Cerebellar cortex (tissue), 1 donor: ENCODE measurements at regions not wholly inside any gene's neighbourhood (a gene's known extent, or its start where the extent isn't known, plus 50 kb on each side); places are given as distances from the start of the nearest gene placed in this dataset.
"Not testable (repeated sequence)": the region's sequence is repeated elsewhere in the genome, so short reads cannot be mapped to it uniquely, and the experiment has no call there.

ENCODE experiments used
- DNase-seq: peaks from one replicate; pipeline ENCODE4 v3.0.0-alpha.2; 2015; ENCODE audit warnings: low spot score

GRCh38 chr6:66623050-66623449 lies 916.0 kb upstream of the EYS start:
- DNase-seq = no peak

GRCh38 chr6:66605971-66606370 lies 898.9 kb upstream of the EYS start:
- DNase-seq = no peak

GRCh38 chr6:66605011-66605410 lies 898.0 kb upstream of the EYS start:
- DNase-seq = no peak

GRCh38 chr6:66599541-66599940 lies 892.5 kb upstream of the EYS start:
- no peak for DNase-seq

- DNase-seq = no peak
These were observed 871.3 kb upstream of the EYS start for GRCh38 chr6:66578362-66578761.

GRCh38 chr6:66568271-66568670 lies 861.2 kb upstream of the EYS start:
- no peak for DNase-seq

GRCh38 chr6:66561479-66561878 lies 854.5 kb upstream of the EYS start:
- DNase-seq = no peak

GRCh38 chr6:66558189-66558588 lies 851.2 kb upstream of the EYS start:
- no peak for DNase-seq

- no peak for DNase-seq
These were observed 849.9 kb upstream of the EYS start for GRCh38 chr6:66556936-66557335.

GRCh38 chr6:66555082-66555481 lies 848.1 kb upstream of the EYS start:
- DNase-seq = no peak

GRCh38 chr6:66553441-66553840 lies 846.4 kb upstream of the EYS start:
- DNase-seq = no peak

- DNase-seq = peak; percentile 4
These were observed 831.6 kb upstream of the EYS start for GRCh38 chr6:66538551-66539135.

- no peak for DNase-seq
These were observed 826.9 kb upstream of the EYS start for GRCh38 chr6:66533921-66534404.

- DNase-seq = no peak
These were observed 819.0 kb upstream of the EYS start for GRCh38 chr6:66526061-66526460.

- DNase-seq = no peak
These were observed 815.8 kb upstream of the EYS start for GRCh38 chr6:66522864-66523263.

- DNase-seq = no peak
These were observed 809.4 kb upstream of the EYS start for GRCh38 chr6:66516377-66516776.

GRCh38 chr6:66508433-66508832 lies 801.4 kb upstream of the EYS start:
- no peak for DNase-seq

GRCh38 chr6:66499851-66500250 lies 792.8 kb upstream of the EYS start:
- DNase-seq = no peak

GRCh38 chr6:66496659-66497058 lies 789.6 kb upstream of the EYS start:
- DNase-seq = peak; percentile 5

- not testable (repeated sequence) for DNase-seq
These were observed 787.6 kb upstream of the EYS start for GRCh38 chr6:66494643-66495042.

- no peak for DNase-seq
These were observed 782.4 kb upstream of the EYS start for GRCh38 chr6:66489269-66489987.

- DNase-seq = no peak
These were observed 774.2 kb upstream of the EYS start for GRCh38 chr6:66481216-66481615.

- no peak for DNase-seq
These were observed 771.7 kb upstream of the EYS start for GRCh38 chr6:66478705-66479104.

GRCh38 chr6:66435321-66435720 lies 728.3 kb upstream of the EYS start:
- no peak for DNase-seq
